ENCODE measurements at regions not wholly inside any gene's neighbourhood (a gene's known extent, or its start where the extent isn't known, plus 50 kb on each side); places are given as distances from the start of the nearest gene placed in this dataset.

- DNase-seq: no peak
Observed at GRCh38 chr9:80401243-80401642, 829.5 kb downstream of the TLE4 start.

GRCh38 chr9:80400624-80401230 lies 829.0 kb downstream of the TLE4 start:
- DNase-seq: no peak

- DNase-seq: no peak
Observed at GRCh38 chr9:80399606-80400005, 827.8 kb downstream of the TLE4 start.

- DNase-seq: no peak
Observed at GRCh38 chr9:80387828-80388227, 816.1 kb downstream of the TLE4 start.

GRCh38 chr9:80385246-80385645 lies 813.5 kb downstream of the TLE4 start:
- no peak for DNase-seq

- no peak for DNase-seq
Observed at GRCh38 chr9:80383331-80383730, 811.6 kb downstream of the TLE4 start.

GRCh38 chr9:80382211-80382891 lies 810.6 kb downstream of the TLE4 start:
- no peak for DNase-seq

GRCh38 chr9:80380301-80380700 lies 808.5 kb downstream of the TLE4 start:
- DNase-seq: no peak

GRCh38 chr9:80378669-80379293 lies 807.0 kb downstream of the TLE4 start:
- no peak for DNase-seq

- DNase-seq: no peak
Observed at GRCh38 chr9:80376180-80376579, 804.4 kb downstream of the TLE4 start.

GRCh38 chr9:80375477-80375876 lies 803.7 kb downstream of the TLE4 start:
- DNase-seq: no peak

- no peak for DNase-seq
Observed at GRCh38 chr9:80369641-80370040, 797.9 kb downstream of the TLE4 start.

- no peak for DNase-seq
Observed at GRCh38 chr9:80366626-80367025, 794.9 kb downstream of the TLE4 start.

GRCh38 chr9:80359941-80360881 lies 788.4 kb downstream of the TLE4 start:
- DNase-seq: no peak

- no peak for DNase-seq
Observed at GRCh38 chr9:80359291-80359690, 787.5 kb downstream of the TLE4 start.

- no peak for DNase-seq
Observed at GRCh38 chr9:80352967-80353366, 781.2 kb downstream of the TLE4 start.

GRCh38 chr9:80351612-80352011 lies 779.8 kb downstream of the TLE4 start:
- no peak for DNase-seq

GRCh38 chr9:80326105-80326504 lies 754.3 kb downstream of the TLE4 start:
- DNase-seq: no peak

- no peak for DNase-seq
Observed at GRCh38 chr9:80320916-80321315, 749.2 kb downstream of the TLE4 start.

- no peak for DNase-seq
Observed at GRCh38 chr9:80320480-80320879, 748.7 kb downstream of the TLE4 start.

GRCh38 chr9:80305136-80305535 lies 733.4 kb downstream of the TLE4 start:
- no peak for DNase-seq

- DNase-seq: no peak
Observed at GRCh38 chr9:80294955-80295354, 723.2 kb downstream of the TLE4 start.

- no peak for DNase-seq
Observed at GRCh38 chr9:80294318-80294717, 722.6 kb downstream of the TLE4 start.
